GM12878 (cell line): ENCODE measurements at regions not wholly inside any gene's neighbourhood (a gene's known extent, or its start where the extent isn't known, plus 50 kb on each side); places are given as distances from the start of the nearest gene placed in this dataset.

Experiments
- ATAC-seq: fragments of 200-7000 bp; cut with Tn5 transposase; 3 replicates; pipeline ENCODE4 v1.9.1; 2020; ENCODE audit warnings: mild to moderate bottlenecking, moderate library complexity
- BruUV-seq: library from RNA; stranded (reverse); fragments of 400-500 nt; replicated peaks from 2 replicates; lab custom pipeline; 2021; lab: Mats Ljungman, UMichigan
- CTCF ChIA-PET: fragments of 300-600 bp; sonication (Branson Sonifier 250); formaldehyde crosslinking; extraction: SDS; loops from one replicate; lab custom pipeline; 2021; ENCODE audit warnings: inconsistent platforms; lab: Yijun Ruan, JAX
- POLR2A ChIA-PET: fragments of 350-600 bp; formaldehyde crosslinking; extraction: SDS; loops from one replicate; lab custom pipeline; 2021; ENCODE audit warnings: inconsistent platforms; lab: Charles Lee
- RAD21 ChIA-PET: fragments of 300-600 bp; sonication (Branson Sonifier 250); formaldehyde crosslinking; loops from one replicate; lab custom pipeline; 2023; ENCODE audit warnings: antibody characterized with exemption; ENCODE audit not compliant: unreplicated experiment; lab: Charles Lee
- SMC1A ChIA-PET: fragments of 300-600 bp; sonication (Branson Sonifier 250); formaldehyde crosslinking; loops from one replicate; lab custom pipeline; 2023; ENCODE audit not compliant: unreplicated experiment, uncharacterized antibody; lab: Charles Lee
- DNase-seq: peaks from one replicate; pipeline ENCODE4 v3.0.0-alpha.2; 2011; ENCODE audit warnings: low read depth, low spot score
- FAIRE-seq: peaks from 3 replicates; lab custom pipeline; 2011; peaks lifted over from hg19 to GRCh38; lab: Jason Lieb, UNC
- H2AFZ ChIP-seq: 2 replicates; pipeline ENCODE4 v1.6.0; 2011; ENCODE audit warnings: low read depth, low read length, control low read depth; ENCODE audit not compliant: control insufficient read depth
- H3K27ac ChIP-seq: 2 replicates; pipeline ENCODE4 v1.5.1; 2011; ENCODE audit warnings: control low read depth; ENCODE audit not compliant: control insufficient read depth, insufficient read depth
- H3K27me3 ChIP-seq, 2 experiments: replicated peaks in 1 of 2; 2 replicates each; pipeline versions ENCODE4 v1.6.0 to v1.6.1; 2011; ENCODE audit warnings: low read length in 1 of 2; ENCODE audit not compliant: control insufficient read depth in 2 of 2, insufficient read depth in 2 of 2
- H3K36me3 ChIP-seq, 2 experiments: 2 replicates each; pipeline ENCODE4 v1.5.1; 2011; ENCODE audit warnings: low read length in 1 of 2; ENCODE audit not compliant: control insufficient read depth in 2 of 2, insufficient read depth in 2 of 2
- H3K4me1 ChIP-seq: 2 replicates; pipeline ENCODE4 v1.6.1; 2011; ENCODE audit warnings: mild to moderate bottlenecking, low read length, moderate library complexity, mixed read lengths; ENCODE audit not compliant: control insufficient read depth, insufficient read depth
- H3K4me2 ChIP-seq: 2 replicates; pipeline ENCODE4 v1.6.0; 2011; ENCODE audit warnings: control low read depth; ENCODE audit not compliant: control insufficient read depth, insufficient read depth
- H3K4me3 ChIP-seq: fragments of 200-600 bp; sonication (generic); 2 replicates; pipeline ENCODE4 v1.5.1; 2016
- H3K79me2 ChIP-seq: 2 replicates; pipeline ENCODE4 v1.6.0; 2011; ENCODE audit warnings: low read length; ENCODE audit not compliant: control insufficient read depth, insufficient read depth
- H3K9ac ChIP-seq: 2 replicates; pipeline ENCODE4 v1.8.0; 2011; ENCODE audit warnings: low read length, control low read depth, mixed read lengths; ENCODE audit not compliant: control insufficient read depth, insufficient read depth
- H3K9me3 ChIP-seq: replicated peaks from 3 replicates; pipeline ENCODE4 v1.5.1; 2011; ENCODE audit warnings: mild to moderate bottlenecking, low read length; ENCODE audit not compliant: control insufficient read depth, insufficient read depth
- H4K20me1 ChIP-seq: 2 replicates; pipeline ENCODE4 v1.6.0; 2011; ENCODE audit not compliant: control insufficient read depth, insufficient read depth
- CBX5 ChIP-seq: sonication (generic); IDR thresholded peaks from 2 replicates; pipeline ENCODE4 v1.6.1; 2016; ENCODE audit warnings: low read depth, moderate library complexity, mild to moderate bottlenecking, inconsistent platforms
- CEBPB ChIP-seq, 2 experiments: fragments of 150-350 bp in 1 of 2; IDR thresholded peaks; 2 replicates each; pipeline ENCODE4 v1.6.1; 2012 to 2014; ENCODE audit warnings: low read depth in 2 of 2, low read length in 2 of 2, borderline replicate concordance in 1 of 2, inconsistent platforms in 1 of 2
- MYB ChIP-seq: fragments of 150-350 bp; IDR thresholded peaks from 2 replicates; pipeline ENCODE4 v1.6.1; 2014; ENCODE audit warnings: mild to moderate bottlenecking, low read depth, low read length, borderline replicate concordance
- NBN ChIP-seq: fragments of 450-650 bp; IDR thresholded peaks from 2 replicates; pipeline ENCODE4 v1.6.1; 2016
- PAX8 ChIP-seq: fragments of 450-650 bp; IDR thresholded peaks from 2 replicates; pipeline ENCODE4 v1.6.1; 2017; ENCODE audit warnings: mild to moderate bottlenecking, moderate library complexity
- POLR2AphosphoS5 ChIP-seq: IDR thresholded peaks from 2 replicates; pipeline ENCODE4 v1.6.1; 2011; ENCODE audit warnings: mild to moderate bottlenecking, low read length, inconsistent platforms
- SMARCA5 ChIP-seq: fragments of 450-650 bp; IDR thresholded peaks from 2 replicates; pipeline ENCODE4 v1.6.1; 2017; ENCODE audit warnings: mild to moderate bottlenecking
- TBL1XR1 ChIP-seq: IDR thresholded peaks from 2 replicates; pipeline ENCODE4 v1.6.1; 2012; ENCODE audit warnings: low read depth, low read length, improper control_type of control experiment
- ZBED1 ChIP-seq: IDR thresholded peaks from 2 replicates; pipeline ENCODE4 v1.6.1; 2016; ENCODE audit warnings: borderline replicate concordance
- ZNF207 ChIP-seq: fragments of 450-650 bp; IDR thresholded peaks from 2 replicates; pipeline ENCODE4 v1.6.1; 2014; ENCODE audit warnings: antibody characterized with exemption, mild to moderate bottlenecking, borderline replicate concordance
- ZNF274 ChIP-seq: IDR thresholded peaks from one replicate; pipeline ENCODE4 v1.8.0; 2011; ENCODE audit not compliant: insufficient read length, insufficient read depth
- ZZZ3 ChIP-seq: IDR thresholded peaks from 2 replicates; pipeline ENCODE4 v1.6.1; 2011; ENCODE audit warnings: low read depth; ENCODE audit not compliant: control insufficient read depth, insufficient read length
- WGBS: methylation state at CpG from one replicate; pipeline ENCODE4 v1.1.6; 2016; ENCODE audit warnings: low lambda C conversion rate; ENCODE audit not compliant: insufficient replicate concordance, insufficient coverage; ENCODE audit errors: missing lambda C conversion rate; 5-methylcytosine and 5-hydroxymethylcytosine counted together
- in situ Hi-C: fragments of 300-500 bp; cut with MboI; formaldehyde crosslinking; loops from 9 replicates; pipeline ENCODE4 v1.14.3; 2018; ENCODE audit warnings: mixed read lengths
- intact Hi-C: fragments of 100-400 bp; cut with micrococcal nuclease; formaldehyde crosslinking; loops from one replicate; pipeline ENCODE4 v1.14.2; 2022; ENCODE audit not compliant: unreplicated experiment
- TF ChIP-seq, protein P1 (sequence below): IDR thresholded peaks from 2 replicates; pipeline ENCODE4 v1.6.1; 2011; ENCODE audit warnings: borderline replicate concordance, low read depth, mild to moderate bottlenecking, moderate library complexity, low read length; ENCODE audit not compliant: insufficient read depth, poor library complexity, severe bottlenecking
- TF ChIP-seq, protein P2 (sequence below): fragments of 150-350 bp; IDR thresholded peaks from 2 replicates; pipeline ENCODE4 v1.6.1; 2016; ENCODE audit warnings: low read depth, low read length
- TF ChIP-seq, protein P3 (sequence below): IDR thresholded peaks from 2 replicates; pipeline ENCODE4 v1.6.1; 2012; ENCODE audit warnings: mild to moderate bottlenecking, low read depth, low read length

DNA sequence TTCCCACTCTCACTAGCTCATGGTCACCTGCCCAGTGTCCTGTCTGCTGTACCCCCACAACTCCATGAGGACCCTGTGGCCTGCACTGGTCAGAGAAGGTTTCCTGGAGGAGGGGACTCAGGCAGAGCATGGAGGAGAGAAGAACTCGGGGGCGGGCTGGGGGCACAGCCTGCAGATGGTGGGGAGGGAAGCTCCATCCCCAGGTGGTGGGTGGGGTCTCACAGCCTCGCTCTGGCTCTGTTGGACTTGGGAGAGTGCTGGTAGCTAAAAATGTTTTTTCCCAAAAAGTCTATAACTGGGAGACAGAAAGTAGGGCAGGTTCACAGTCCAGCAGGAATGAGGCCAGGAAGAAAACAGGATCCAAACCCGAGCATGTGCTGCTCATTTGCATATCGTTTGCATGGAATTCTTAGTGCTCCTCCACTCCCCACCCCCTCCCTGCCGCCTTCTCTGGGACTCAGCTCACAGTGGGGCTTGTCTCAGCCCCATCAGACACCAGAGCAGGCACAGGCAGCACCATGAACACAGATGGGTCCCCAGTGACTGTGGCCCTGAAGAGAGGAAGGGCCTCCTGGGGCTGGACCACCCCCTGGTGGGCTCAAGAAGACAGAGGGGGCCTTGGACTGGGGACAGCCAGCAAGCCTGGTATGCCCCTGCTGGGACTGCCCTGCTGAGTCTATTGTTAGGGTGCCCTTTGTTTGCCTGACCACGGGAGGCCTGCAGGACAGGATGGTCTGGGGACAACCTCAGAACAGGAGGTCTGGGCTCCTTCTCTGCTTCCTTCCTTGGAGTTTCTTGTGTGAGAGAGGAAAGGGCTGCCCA, 67.0 kb upstream of the SFSWAP start:
- no peaks in the 10 kb centered on the region for H3K27me3 ChIP-seq
- no peak for ATAC-seq
- in situ Hi-C loops (no loop called here), intact Hi-C loops (no loop called here)
- TF ChIP-seq SMARCA5: no peak
- TF ChIP-seq PAX8: no peak
- no peak for TF ChIP-seq CEBPB (IDR thresholded peaks at IDR 0.05; ENCODE audit: borderline replicate concordance in 1 of 2, low read depth in 2 of 2, low read length in 2 of 2)
- TF ChIP-seq, protein P1, sequence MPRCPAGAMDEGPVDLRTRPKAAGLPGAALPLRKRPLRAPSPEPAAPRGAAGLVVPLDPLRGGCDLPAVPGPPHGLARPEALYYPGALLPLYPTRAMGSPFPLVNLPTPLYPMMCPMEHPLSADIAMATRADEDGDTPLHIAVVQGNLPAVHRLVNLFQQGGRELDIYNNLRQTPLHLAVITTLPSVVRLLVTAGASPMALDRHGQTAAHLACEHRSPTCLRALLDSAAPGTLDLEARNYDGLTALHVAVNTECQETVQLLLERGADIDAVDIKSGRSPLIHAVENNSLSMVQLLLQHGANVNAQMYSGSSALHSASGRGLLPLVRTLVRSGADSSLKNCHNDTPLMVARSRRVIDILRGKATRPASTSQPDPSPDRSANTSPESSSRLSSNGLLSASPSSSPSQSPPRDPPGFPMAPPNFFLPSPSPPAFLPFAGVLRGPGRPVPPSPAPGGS: no peak
- no peak for TF ChIP-seq POLR2AphosphoS5
- no peak for TF ChIP-seq ZNF274
- TF ChIP-seq, protein P2, sequence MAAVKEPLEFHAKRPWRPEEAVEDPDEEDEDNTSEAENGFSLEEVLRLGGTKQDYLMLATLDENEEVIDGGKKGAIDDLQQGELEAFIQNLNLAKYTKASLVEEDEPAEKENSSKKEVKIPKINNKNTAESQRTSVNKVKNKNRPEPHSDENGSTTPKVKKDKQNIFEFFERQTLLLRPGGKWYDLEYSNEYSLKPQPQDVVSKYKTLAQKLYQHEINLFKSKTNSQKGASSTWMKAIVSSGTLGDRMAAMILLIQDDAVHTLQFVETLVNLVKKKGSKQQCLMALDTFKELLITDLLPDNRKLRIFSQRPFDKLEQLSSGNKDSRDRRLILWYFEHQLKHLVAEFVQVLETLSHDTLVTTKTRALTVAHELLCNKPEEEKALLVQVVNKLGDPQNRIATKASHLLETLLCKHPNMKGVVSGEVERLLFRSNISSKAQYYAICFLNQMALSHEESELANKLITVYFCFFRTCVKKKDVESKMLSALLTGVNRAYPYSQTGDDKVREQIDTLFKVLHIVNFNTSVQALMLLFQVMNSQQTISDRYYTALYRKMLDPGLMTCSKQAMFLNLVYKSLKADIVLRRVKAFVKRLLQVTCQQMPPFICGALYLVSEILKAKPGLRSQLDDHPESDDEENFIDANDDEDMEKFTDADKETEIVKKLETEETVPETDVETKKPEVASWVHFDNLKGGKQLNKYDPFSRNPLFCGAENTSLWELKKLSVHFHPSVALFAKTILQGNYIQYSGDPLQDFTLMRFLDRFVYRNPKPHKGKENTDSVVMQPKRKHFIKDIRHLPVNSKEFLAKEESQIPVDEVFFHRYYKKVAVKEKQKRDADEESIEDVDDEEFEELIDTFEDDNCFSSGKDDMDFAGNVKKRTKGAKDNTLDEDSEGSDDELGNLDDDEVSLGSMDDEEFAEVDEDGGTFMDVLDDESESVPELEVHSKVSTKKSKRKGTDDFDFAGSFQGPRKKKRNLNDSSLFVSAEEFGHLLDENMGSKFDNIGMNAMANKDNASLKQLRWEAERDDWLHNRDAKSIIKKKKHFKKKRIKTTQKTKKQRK: no peak
- TF ChIP-seq ZZZ3: no peak
- TF ChIP-seq ZBED1: no peak
- TF ChIP-seq CBX5: no peak
- TF ChIP-seq MYB: no peak
- no peak for TF ChIP-seq TBL1XR1
- TF ChIP-seq ZNF207: no peak
- TF ChIP-seq, protein P3, sequence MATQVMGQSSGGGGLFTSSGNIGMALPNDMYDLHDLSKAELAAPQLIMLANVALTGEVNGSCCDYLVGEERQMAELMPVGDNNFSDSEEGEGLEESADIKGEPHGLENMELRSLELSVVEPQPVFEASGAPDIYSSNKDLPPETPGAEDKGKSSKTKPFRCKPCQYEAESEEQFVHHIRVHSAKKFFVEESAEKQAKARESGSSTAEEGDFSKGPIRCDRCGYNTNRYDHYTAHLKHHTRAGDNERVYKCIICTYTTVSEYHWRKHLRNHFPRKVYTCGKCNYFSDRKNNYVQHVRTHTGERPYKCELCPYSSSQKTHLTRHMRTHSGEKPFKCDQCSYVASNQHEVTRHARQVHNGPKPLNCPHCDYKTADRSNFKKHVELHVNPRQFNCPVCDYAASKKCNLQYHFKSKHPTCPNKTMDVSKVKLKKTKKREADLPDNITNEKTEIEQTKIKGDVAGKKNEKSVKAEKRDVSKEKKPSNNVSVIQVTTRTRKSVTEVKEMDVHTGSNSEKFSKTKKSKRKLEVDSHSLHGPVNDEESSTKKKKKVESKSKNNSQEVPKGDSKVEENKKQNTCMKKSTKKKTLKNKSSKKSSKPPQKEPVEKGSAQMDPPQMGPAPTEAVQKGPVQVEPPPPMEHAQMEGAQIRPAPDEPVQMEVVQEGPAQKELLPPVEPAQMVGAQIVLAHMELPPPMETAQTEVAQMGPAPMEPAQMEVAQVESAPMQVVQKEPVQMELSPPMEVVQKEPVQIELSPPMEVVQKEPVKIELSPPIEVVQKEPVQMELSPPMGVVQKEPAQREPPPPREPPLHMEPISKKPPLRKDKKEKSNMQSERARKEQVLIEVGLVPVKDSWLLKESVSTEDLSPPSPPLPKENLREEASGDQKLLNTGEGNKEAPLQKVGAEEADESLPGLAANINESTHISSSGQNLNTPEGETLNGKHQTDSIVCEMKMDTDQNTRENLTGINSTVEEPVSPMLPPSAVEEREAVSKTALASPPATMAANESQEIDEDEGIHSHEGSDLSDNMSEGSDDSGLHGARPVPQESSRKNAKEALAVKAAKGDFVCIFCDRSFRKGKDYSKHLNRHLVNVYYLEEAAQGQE: no peak
- no peak for TF ChIP-seq NBN
- no peaks in the 10 kb centered on the region for H3K79me2 ChIP-seq
- no peak overlapping the region for H2AFZ ChIP-seq
- H3K9me3 ChIP-seq: no peaks in the 10 kb centered on the region; the same call in 2 of the 3 replicates
- no peaks in the 10 kb centered on the region for H4K20me1 ChIP-seq
- no peak overlapping the region for H3K4me3 ChIP-seq
- WGBS: 12% methylated on average over 7 of the region's 7 CpGs
- H3K36me3 ChIP-seq: no peaks in the 10 kb centered on the region
- H3K4me1 ChIP-seq: no peaks in the 10 kb centered on the region
- H3K9ac ChIP-seq: no peak overlapping the region
- ChIA-PET SMC1A (no interaction called here), RAD21 (no interaction called here), POLR2A (interaction anchor here (0.6 kb wide), 1 partner anchor 403 kb away, joined by 3 read pairs; no protein-coding TSS in a partner anchor), CTCF (no interaction called here)
- no peak overlapping the region for H3K4me2 ChIP-seq
- DNase-seq: no peak
- FAIRE-seq: no peak
- BruUV-seq: no TSS peak
- H3K27ac ChIP-seq: no peak overlapping the region
